ENCODE measurements at regions not wholly inside any gene's neighbourhood (a gene's known extent, or its start where the extent isn't known, plus 50 kb on each side); places are given as distances from the start of the nearest gene placed in this dataset.

DNA sequence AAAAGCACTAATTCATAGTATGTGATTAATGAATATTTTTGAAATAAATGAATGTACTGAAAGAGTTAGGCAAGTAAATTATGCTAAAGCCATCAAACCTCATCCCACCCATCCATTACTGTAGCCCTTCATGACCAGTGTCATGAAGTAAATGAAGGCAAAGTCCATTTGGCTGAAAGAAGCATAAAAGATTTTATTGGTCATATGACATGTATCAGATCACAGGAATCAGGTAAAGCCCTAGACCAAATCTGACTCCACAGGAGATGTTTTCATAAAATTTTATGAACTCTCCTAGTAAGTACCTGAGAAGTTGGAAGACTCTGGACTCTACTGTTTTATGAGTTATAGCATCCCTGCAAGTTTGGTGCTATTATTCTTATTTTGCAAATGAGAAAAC, 213.5 kb downstream of the TMEM114 start:
- TF ChIP-seq, protein P1, sequence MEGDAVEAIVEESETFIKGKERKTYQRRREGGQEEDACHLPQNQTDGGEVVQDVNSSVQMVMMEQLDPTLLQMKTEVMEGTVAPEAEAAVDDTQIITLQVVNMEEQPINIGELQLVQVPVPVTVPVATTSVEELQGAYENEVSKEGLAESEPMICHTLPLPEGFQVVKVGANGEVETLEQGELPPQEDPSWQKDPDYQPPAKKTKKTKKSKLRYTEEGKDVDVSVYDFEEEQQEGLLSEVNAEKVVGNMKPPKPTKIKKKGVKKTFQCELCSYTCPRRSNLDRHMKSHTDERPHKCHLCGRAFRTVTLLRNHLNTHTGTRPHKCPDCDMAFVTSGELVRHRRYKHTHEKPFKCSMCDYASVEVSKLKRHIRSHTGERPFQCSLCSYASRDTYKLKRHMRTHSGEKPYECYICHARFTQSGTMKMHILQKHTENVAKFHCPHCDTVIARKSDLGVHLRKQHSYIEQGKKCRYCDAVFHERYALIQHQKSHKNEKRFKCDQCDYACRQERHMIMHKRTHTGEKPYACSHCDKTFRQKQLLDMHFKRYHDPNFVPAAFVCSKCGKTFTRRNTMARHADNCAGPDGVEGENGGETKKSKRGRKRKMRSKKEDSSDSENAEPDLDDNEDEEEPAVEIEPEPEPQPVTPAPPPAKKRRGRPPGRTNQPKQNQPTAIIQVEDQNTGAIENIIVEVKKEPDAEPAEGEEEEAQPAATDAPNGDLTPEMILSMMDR (IDR thresholded peaks at IDR 0.05; ENCODE audit: insufficient read depth, low read length, poor library complexity, severe bottlenecking) = no peak
- TF ChIP-seq EZH2phosphoT487 (conservative IDR thresholded peaks at IDR 0.05; ENCODE audit: low read length) = no peak
